SK-N-SH treated with all-trans-retinoic acid at 6 μM for 48 hours (cell line): ENCODE measurements at regions not wholly inside any gene's neighbourhood (a gene's known extent, or its start where the extent isn't known, plus 50 kb on each side); places are given as distances from the start of the nearest gene placed in this dataset.

ENCODE experiments used
- ATAC-seq: fragments of 200-7000 bp; cut with Tn5 transposase; 3 replicates; pipeline ENCODE4 v1.9.1; 2020; ENCODE audit warnings: mild to moderate bottlenecking, moderate library complexity
- BACH2 ChIP-seq: fragments of 250-450 bp; sonication (Bioruptor Pico); IDR thresholded peaks from 2 replicates; pipeline ENCODE4 v1.9.0; 2021; ENCODE audit warnings: mild to moderate bottlenecking, borderline replicate concordance
- CREB5 ChIP-seq: fragments of 250-450 bp; sonication (Bioruptor Pico); IDR thresholded peaks from 2 replicates; pipeline ENCODE4 v1.5.1; 2020; ENCODE audit warnings: low read depth, mild to moderate bottlenecking, moderate library complexity
- CSDC2 ChIP-seq: fragments of 250-450 bp; sonication (Bioruptor Pico); IDR thresholded peaks from 2 replicates; pipeline ENCODE4 v1.5.0; 2020; ENCODE audit warnings: mild to moderate bottlenecking, moderate library complexity
- CSRNP3 ChIP-seq: fragments of 250-450 bp; sonication (Bioruptor Pico); IDR thresholded peaks from 2 replicates; pipeline ENCODE4 v1.5.1; 2021; ENCODE audit warnings: mild to moderate bottlenecking, moderate library complexity
- ESRRG ChIP-seq: fragments of 250-450 bp; sonication (Bioruptor Pico); IDR thresholded peaks from 2 replicates; pipeline ENCODE4 v1.6.1; 2021; ENCODE audit warnings: mild to moderate bottlenecking
- GLIS3 ChIP-seq: fragments of 250-450 bp; sonication (Bioruptor Pico); IDR thresholded peaks from 2 replicates; pipeline ENCODE4 v1.5.0; 2020; ENCODE audit warnings: mild to moderate bottlenecking, moderate library complexity
- ISL1 ChIP-seq: fragments of 250-450 bp; sonication (Bioruptor Pico); IDR thresholded peaks from 2 replicates; pipeline ENCODE4 v2.1.2; 2022; ENCODE audit warnings: mild to moderate bottlenecking, moderate library complexity
- OSR1 ChIP-seq: fragments of 250-450 bp; sonication (Bioruptor Pico); IDR thresholded peaks from 2 replicates; pipeline ENCODE4 v1.8.0; 2022; ENCODE audit warnings: moderate library complexity, mild to moderate bottlenecking, inconsistent platforms
- RARB ChIP-seq: fragments of 250-450 bp; sonication (Bioruptor Pico); IDR thresholded peaks from 2 replicates; pipeline ENCODE4 v1.8.0; 2021; ENCODE audit warnings: mild to moderate bottlenecking, moderate library complexity
- SNAI2 ChIP-seq: fragments of 250-450 bp; sonication (Bioruptor Pico); IDR thresholded peaks from 2 replicates; pipeline ENCODE4 v1.5.0; 2020; ENCODE audit warnings: mild to moderate bottlenecking, moderate library complexity
- TCF4 ChIP-seq: fragments of 250-450 bp; sonication (Bioruptor Pico); IDR thresholded peaks from 2 replicates; pipeline ENCODE4 v1.8.0; 2021; ENCODE audit warnings: mild to moderate bottlenecking, moderate library complexity, borderline replicate concordance
- TOX ChIP-seq: fragments of 250-450 bp; sonication (Bioruptor Pico); IDR thresholded peaks from 2 replicates; pipeline ENCODE4 v1.8.0; 2021; ENCODE audit warnings: mild to moderate bottlenecking, moderate library complexity, borderline replicate concordance
- ZC3H10 ChIP-seq: fragments of 250-450 bp; sonication (Bioruptor Pico); IDR thresholded peaks from 2 replicates; pipeline ENCODE4 v1.5.1; 2021; ENCODE audit warnings: mild to moderate bottlenecking, moderate library complexity
- ZFP3 ChIP-seq: fragments of 250-450 bp; sonication (Bioruptor Pico); IDR thresholded peaks from 2 replicates; pipeline ENCODE4 v1.5.0; 2020; ENCODE audit warnings: mild to moderate bottlenecking, moderate library complexity
- ZFP30 ChIP-seq: fragments of 450-650 bp; formaldehyde crosslinking; IDR thresholded peaks from 2 replicates; pipeline ENCODE4 v1.5.0; 2022; ENCODE audit warnings: mild to moderate bottlenecking, moderate library complexity
- ZNF565 ChIP-seq: fragments of 450-650 bp; formaldehyde crosslinking; conservative IDR thresholded peaks from 2 replicates; pipeline ENCODE4 v1.5.0; 2020; ENCODE audit warnings: low read depth, mild to moderate bottlenecking, moderate library complexity
- ZNF70 ChIP-seq: fragments of 450-650 bp; formaldehyde crosslinking; IDR thresholded peaks from 2 replicates; pipeline ENCODE4 v1.5.0; 2020; ENCODE audit warnings: mild to moderate bottlenecking, moderate library complexity
- TF ChIP-seq, protein P1 (sequence below): fragments of 250-450 bp; sonication (Bioruptor Pico); IDR thresholded peaks from 2 replicates; pipeline ENCODE4 v1.8.0; 2020; ENCODE audit warnings: mild to moderate bottlenecking, moderate library complexity, borderline replicate concordance
- TF ChIP-seq, protein P2 (sequence below): fragments of 250-450 bp; sonication (Bioruptor Pico); IDR thresholded peaks from 2 replicates; pipeline ENCODE4 v1.5.0; 2020; ENCODE audit warnings: mild to moderate bottlenecking, moderate library complexity
- TF ChIP-seq, protein P3 (sequence below): fragments of 250-450 bp; sonication (Bioruptor Pico); IDR thresholded peaks from 2 replicates; pipeline ENCODE4 v1.8.0; 2021; ENCODE audit warnings: low read depth, mild to moderate bottlenecking, moderate library complexity, borderline replicate concordance

DNA sequence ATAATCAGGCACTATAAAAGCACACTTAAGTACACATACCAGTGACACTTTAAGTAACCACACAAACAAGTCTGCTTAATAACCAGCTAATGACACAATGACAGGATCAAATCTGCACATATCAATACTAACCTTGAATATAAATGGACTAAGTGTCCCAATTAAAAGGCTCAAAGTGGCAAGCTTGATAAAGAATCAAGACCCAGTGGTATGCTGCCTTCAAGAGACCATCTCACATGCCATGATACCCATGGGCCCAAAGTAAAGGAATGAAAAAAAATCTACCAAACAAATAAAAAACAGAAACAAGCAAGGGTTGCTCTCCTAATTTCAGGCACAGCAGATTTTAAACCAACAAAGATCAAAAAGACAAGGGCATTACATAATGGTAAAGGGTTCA is 470.4 kb downstream of the TRHDE start:
- ATAC-seq = no peak
- TF ChIP-seq ZFP30 (no peak), TCF4 (CRISPR knock-in tag) (no peak), ESRRG (CRISPR knock-in tag) (no peak), ZNF565 (CRISPR knock-in tag) (no peak), CSDC2 (CRISPR knock-in tag) (no peak), RARB (CRISPR knock-in tag) (no peak), BACH2 (CRISPR knock-in tag) (no peak)
- TF ChIP-seq, protein P1, sequence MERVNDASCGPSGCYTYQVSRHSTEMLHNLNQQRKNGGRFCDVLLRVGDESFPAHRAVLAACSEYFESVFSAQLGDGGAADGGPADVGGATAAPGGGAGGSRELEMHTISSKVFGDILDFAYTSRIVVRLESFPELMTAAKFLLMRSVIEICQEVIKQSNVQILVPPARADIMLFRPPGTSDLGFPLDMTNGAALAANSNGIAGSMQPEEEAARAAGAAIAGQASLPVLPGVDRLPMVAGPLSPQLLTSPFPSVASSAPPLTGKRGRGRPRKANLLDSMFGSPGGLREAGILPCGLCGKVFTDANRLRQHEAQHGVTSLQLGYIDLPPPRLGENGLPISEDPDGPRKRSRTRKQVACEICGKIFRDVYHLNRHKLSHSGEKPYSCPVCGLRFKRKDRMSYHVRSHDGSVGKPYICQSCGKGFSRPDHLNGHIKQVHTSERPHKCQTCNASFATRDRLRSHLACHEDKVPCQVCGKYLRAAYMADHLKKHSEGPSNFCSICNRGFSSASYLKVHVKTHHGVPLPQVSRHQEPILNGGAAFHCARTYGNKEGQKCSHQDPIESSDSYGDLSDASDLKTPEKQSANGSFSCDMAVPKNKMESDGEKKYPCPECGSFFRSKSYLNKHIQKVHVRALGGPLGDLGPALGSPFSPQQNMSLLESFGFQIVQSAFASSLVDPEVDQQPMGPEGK (CRISPR knock-in tag) = no peak

- ATAC-seq = no peak
- TF ChIP-seq ZC3H10 (CRISPR knock-in tag) = no peak
- TF ChIP-seq ZNF70 (CRISPR knock-in tag) = no peak
- TF ChIP-seq RARB (CRISPR knock-in tag) = no peak
- no peak for TF ChIP-seq ISL1 (CRISPR knock-in tag)
- no peak for TF ChIP-seq ZFP3
- TF ChIP-seq CREB5 = no peak
- TF ChIP-seq, protein P2, sequence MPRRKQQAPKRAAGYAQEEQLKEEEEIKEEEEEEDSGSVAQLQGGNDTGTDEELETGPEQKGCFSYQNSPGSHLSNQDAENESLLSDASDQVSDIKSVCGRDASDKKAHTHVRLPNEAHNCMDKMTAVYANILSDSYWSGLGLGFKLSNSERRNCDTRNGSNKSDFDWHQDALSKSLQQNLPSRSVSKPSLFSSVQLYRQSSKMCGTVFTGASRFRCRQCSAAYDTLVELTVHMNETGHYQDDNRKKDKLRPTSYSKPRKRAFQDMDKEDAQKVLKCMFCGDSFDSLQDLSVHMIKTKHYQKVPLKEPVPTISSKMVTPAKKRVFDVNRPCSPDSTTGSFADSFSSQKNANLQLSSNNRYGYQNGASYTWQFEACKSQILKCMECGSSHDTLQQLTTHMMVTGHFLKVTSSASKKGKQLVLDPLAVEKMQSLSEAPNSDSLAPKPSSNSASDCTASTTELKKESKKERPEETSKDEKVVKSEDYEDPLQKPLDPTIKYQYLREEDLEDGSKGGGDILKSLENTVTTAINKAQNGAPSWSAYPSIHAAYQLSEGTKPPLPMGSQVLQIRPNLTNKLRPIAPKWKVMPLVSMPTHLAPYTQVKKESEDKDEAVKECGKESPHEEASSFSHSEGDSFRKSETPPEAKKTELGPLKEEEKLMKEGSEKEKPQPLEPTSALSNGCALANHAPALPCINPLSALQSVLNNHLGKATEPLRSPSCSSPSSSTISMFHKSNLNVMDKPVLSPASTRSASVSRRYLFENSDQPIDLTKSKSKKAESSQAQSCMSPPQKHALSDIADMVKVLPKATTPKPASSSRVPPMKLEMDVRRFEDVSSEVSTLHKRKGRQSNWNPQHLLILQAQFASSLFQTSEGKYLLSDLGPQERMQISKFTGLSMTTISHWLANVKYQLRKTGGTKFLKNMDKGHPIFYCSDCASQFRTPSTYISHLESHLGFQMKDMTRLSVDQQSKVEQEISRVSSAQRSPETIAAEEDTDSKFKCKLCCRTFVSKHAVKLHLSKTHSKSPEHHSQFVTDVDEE (CRISPR knock-in tag) = no peak
- TF ChIP-seq, protein P3, sequence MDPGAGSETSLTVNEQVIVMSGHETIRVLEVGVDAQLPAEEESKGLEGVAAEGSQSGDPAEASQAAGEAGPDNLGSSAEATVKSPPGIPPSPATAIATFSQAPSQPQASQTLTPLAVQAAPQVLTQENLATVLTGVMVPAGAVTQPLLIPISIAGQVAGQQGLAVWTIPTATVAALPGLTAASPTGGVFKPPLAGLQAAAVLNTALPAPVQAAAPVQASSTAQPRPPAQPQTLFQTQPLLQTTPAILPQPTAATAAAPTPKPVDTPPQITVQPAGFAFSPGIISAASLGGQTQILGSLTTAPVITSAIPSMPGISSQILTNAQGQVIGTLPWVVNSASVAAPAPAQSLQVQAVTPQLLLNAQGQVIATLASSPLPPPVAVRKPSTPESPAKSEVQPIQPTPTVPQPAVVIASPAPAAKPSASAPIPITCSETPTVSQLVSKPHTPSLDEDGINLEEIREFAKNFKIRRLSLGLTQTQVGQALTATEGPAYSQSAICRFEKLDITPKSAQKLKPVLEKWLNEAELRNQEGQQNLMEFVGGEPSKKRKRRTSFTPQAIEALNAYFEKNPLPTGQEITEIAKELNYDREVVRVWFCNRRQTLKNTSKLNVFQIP (CRISPR knock-in tag) = no peak
- no peak for TF ChIP-seq CSRNP3 (CRISPR knock-in tag)
- no peak for TF ChIP-seq TOX (CRISPR knock-in tag)
- TF ChIP-seq CSDC2 (CRISPR knock-in tag) = no peak
- TF ChIP-seq, protein P1 (CRISPR knock-in tag) = no peak
- no peak for TF ChIP-seq GLIS3
- no peak for TF ChIP-seq ZNF565 (CRISPR knock-in tag)
- no peak for TF ChIP-seq OSR1 (CRISPR knock-in tag)
- TF ChIP-seq SNAI2 (CRISPR knock-in tag) = no peak
- TF ChIP-seq ZFP30 = no peak
- no peak for TF ChIP-seq TCF4 (CRISPR knock-in tag)
- TF ChIP-seq, all 23 proteins: peak for 0
These were observed 473.9 kb downstream of the TRHDE start for GRCh38 chr12:72746048-72746447.
